Trophoblast cell (in vitro differentiated cells and primary cell): ENCODE measurements at regions not wholly inside any gene's neighbourhood (a gene's known extent, or its start where the extent isn't known, plus 50 kb on each side); places are given as distances from the start of the nearest gene placed in this dataset.
A peak's percentile ranks its signal among the peaks of the same experiment; 100 is the strongest.

Experiments
- DNase-seq, 2 donors: peaks; one replicate each; pipeline ENCODE4 v3.0.0-alpha.2; 2016
- H2AFZ ChIP-seq: 2 replicates; pipeline ENCODE4 v1.6.1; 2013; ENCODE audit warnings: low read length, moderate library complexity, mild to moderate bottlenecking; ENCODE audit not compliant: insufficient read depth, poor library complexity
- H2AK5ac ChIP-seq: 2 replicates; pipeline ENCODE4 v1.6.1; 2013; ENCODE audit warnings: mild to moderate bottlenecking, low read length
- H2BK120ac ChIP-seq: 2 replicates; pipeline ENCODE4 v1.6.1; 2013; ENCODE audit warnings: low read length, mild to moderate bottlenecking, moderate library complexity; ENCODE audit not compliant: insufficient read depth, poor library complexity
- H2BK12ac ChIP-seq: 2 replicates; pipeline ENCODE4 v1.6.1; 2013; ENCODE audit warnings: mild to moderate bottlenecking, low read length, moderate library complexity
- H2BK5ac ChIP-seq: 2 replicates; pipeline ENCODE4 v1.6.1; 2013; ENCODE audit warnings: low read length, low read depth, moderate library complexity, mild to moderate bottlenecking; ENCODE audit not compliant: poor library complexity
- H3K14ac ChIP-seq: 2 replicates; pipeline ENCODE4 v1.6.1; 2013; ENCODE audit warnings: mild to moderate bottlenecking, low read length
- H3K18ac ChIP-seq: 2 replicates; pipeline ENCODE4 v1.6.1; 2013; ENCODE audit warnings: mild to moderate bottlenecking, low read length
- H3K23ac ChIP-seq: 2 replicates; pipeline ENCODE4 v1.6.1; 2013; ENCODE audit warnings: low read length
- H3K27ac ChIP-seq: 2 replicates; pipeline ENCODE4 v1.5.1; 2013; ENCODE audit warnings: low read depth, mild to moderate bottlenecking, inconsistent platforms, low read length, moderate library complexity
- H3K27me3 ChIP-seq: 2 replicates; pipeline ENCODE4 v1.6.1; 2013; ENCODE audit warnings: inconsistent platforms, mild to moderate bottlenecking, low read length, moderate library complexity; ENCODE audit not compliant: insufficient read depth
- H3K36me3 ChIP-seq, 2 experiments: 1 replicate in 1 of 2; 2 replicates in 1 of 2; pipeline ENCODE4 v1.6.1; 2013; ENCODE audit warnings: low read length in 2 of 2, mild to moderate bottlenecking in 2 of 2, moderate library complexity in 1 of 2; ENCODE audit not compliant: insufficient read depth in 2 of 2, control insufficient read depth in 1 of 2
- H3K4ac ChIP-seq: 2 replicates; pipeline ENCODE4 v1.6.1; 2013; ENCODE audit warnings: low read depth, mild to moderate bottlenecking, low read length, moderate library complexity
- H3K4me1 ChIP-seq, 2 experiments: 1 replicate in 1 of 2; 2 replicates in 1 of 2; pipeline ENCODE4 v1.6.1; 2013; ENCODE audit warnings: low read length in 2 of 2, mild to moderate bottlenecking in 2 of 2, moderate library complexity in 1 of 2; ENCODE audit not compliant: insufficient read depth in 2 of 2, control insufficient read depth in 1 of 2
- H3K4me2 ChIP-seq: 2 replicates; pipeline ENCODE4 v1.6.1; 2013; ENCODE audit warnings: inconsistent platforms, mild to moderate bottlenecking, low read length, moderate library complexity
- H3K4me3 ChIP-seq: 2 replicates; pipeline ENCODE4 v1.5.1; 2013; ENCODE audit warnings: mild to moderate bottlenecking, low read depth, low read length, inconsistent platforms
- H3K79me1 ChIP-seq: one replicate; pipeline ENCODE4 v1.6.1; 2013; ENCODE audit warnings: low read length
- H3K79me2 ChIP-seq: 2 replicates; pipeline ENCODE4 v1.6.1; 2013; ENCODE audit warnings: low read length, mild to moderate bottlenecking; ENCODE audit not compliant: control insufficient read depth, insufficient read depth, poor library complexity
- H3K9ac ChIP-seq: 2 replicates; pipeline ENCODE4 v1.6.1; 2013; ENCODE audit warnings: mild to moderate bottlenecking, low read length
- H3K9me3 ChIP-seq: 2 replicates; pipeline ENCODE4 v1.6.1; 2013; ENCODE audit warnings: low read depth, mild to moderate bottlenecking, control low read depth, inconsistent platforms, low read length; ENCODE audit not compliant: insufficient read depth
- H4K12ac ChIP-seq: 2 replicates; pipeline ENCODE4 v1.6.1; 2013; ENCODE audit warnings: low read depth, mild to moderate bottlenecking, low read length, moderate library complexity
- H4K8ac ChIP-seq: 2 replicates; pipeline ENCODE4 v1.6.1; 2013; ENCODE audit warnings: low read depth, mild to moderate bottlenecking, low read length, moderate library complexity
- H4K91ac ChIP-seq: one replicate; pipeline ENCODE4 v1.6.1; 2013; ENCODE audit warnings: low read depth, mild to moderate bottlenecking, low read length, moderate library complexity
- WGBS: extraction: QIAGEN DNeasy Blood & Tissue Kit; methylation state at CpG from one replicate; pipeline ENCODE4 v1.1.7; 2013; ENCODE audit warnings: missing lambda C conversion rate; ENCODE audit not compliant: insufficient read length, insufficient coverage; ENCODE audit errors: extremely low coverage; 5-methylcytosine and 5-hydroxymethylcytosine counted together

DNA sequence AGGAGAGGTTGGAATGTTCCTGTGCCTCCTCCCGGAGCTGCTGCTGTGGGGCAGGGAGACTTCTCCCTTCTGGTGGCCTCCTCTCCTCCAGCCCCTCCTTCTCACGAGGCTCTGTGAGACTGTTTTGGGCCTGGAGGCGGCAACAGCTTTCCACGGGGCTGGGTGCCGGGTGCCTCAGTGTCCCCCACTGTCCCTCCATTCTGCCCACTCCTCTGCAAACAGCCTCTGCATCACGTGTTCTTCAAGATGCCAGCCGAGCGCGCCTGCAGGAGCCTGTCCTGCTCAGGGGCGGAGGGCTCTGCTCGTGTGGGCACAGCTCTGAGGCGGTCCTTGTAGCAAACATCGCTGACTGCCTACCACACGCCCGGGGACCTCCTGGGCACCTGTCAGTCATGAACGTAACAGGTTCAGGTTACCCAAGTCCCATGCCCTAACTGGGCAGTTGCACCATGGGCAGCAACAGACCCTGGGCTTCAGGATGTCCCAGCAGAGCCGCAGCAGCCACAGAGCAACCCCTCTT lies 70.8 kb downstream of the RRM2 start:
- no peak overlapping the region for H4K91ac ChIP-seq
- H3K27me3 ChIP-seq = no peaks in the 10 kb centered on the region
- H3K14ac ChIP-seq = no peak overlapping the region
- H3K4me2 ChIP-seq = no peak overlapping the region
- H2BK120ac ChIP-seq = no peak overlapping the region
- H3K4ac ChIP-seq = no peak overlapping the region
- H2BK12ac ChIP-seq = no peak overlapping the region
- no peak overlapping the region for H4K8ac ChIP-seq
- WGBS = no CpG with 5 or more reads among the region's 17 CpGs
- no peaks in the 10 kb centered on the region for H3K79me1 ChIP-seq
- no peaks in the 10 kb centered on the region for H3K79me2 ChIP-seq
- no peak overlapping the region for H4K12ac ChIP-seq
- no peak overlapping the region for H2AK5ac ChIP-seq
- H3K18ac ChIP-seq = no peak overlapping the region
- H3K9ac ChIP-seq = no peak overlapping the region
- no peaks in the 10 kb centered on the region for H3K36me3 ChIP-seq
- no peak overlapping the region for H3K4me3 ChIP-seq
- H3K23ac ChIP-seq = no peak overlapping the region
- no peak overlapping the region for H3K27ac ChIP-seq
- no peak overlapping the region for H2BK5ac ChIP-seq
- H3K9me3 ChIP-seq = peaks cover 12% of the 10 kb centered on the region
- no peak overlapping the region for H2AFZ ChIP-seq
- H3K4me1 ChIP-seq = no peaks in the 10 kb centered on the region
- DNase-seq = no peak

GRCh38 chr2:10193851-10194820 lies 71.6 kb downstream of the RRM2 start:
- Histone ChIP-seq H3K27me3 (no peaks in the 10 kb centered on the region), H3K79me2 (no peaks in the 10 kb centered on the region), H3K18ac (no peak overlapping the region), H3K27ac (no peak overlapping the region), H4K91ac (no peak overlapping the region), H2BK120ac (no peak overlapping the region), H3K9ac (no peak overlapping the region), H3K14ac (no peak overlapping the region), H2BK12ac (no peak overlapping the region), H4K12ac (no peak overlapping the region), H3K4ac (no peak overlapping the region), H2AK5ac (no peak overlapping the region), H3K23ac (no peak overlapping the region), H2BK5ac (no peak overlapping the region), H3K4me2 (no peak overlapping the region), H3K79me1 (no peaks in the 10 kb centered on the region), H3K4me1 (no peaks in the 10 kb centered on the region), H3K4me3 (no peak overlapping the region), H4K8ac (no peak overlapping the region), H3K36me3 (no peaks in the 10 kb centered on the region), H2AFZ (no peak overlapping the region), H3K9me3 (peaks cover 13% of the 10 kb centered on the region)
- no CpG with 5 or more reads among the region's 27 CpGs for WGBS
- DNase-seq = no peak

DNA sequence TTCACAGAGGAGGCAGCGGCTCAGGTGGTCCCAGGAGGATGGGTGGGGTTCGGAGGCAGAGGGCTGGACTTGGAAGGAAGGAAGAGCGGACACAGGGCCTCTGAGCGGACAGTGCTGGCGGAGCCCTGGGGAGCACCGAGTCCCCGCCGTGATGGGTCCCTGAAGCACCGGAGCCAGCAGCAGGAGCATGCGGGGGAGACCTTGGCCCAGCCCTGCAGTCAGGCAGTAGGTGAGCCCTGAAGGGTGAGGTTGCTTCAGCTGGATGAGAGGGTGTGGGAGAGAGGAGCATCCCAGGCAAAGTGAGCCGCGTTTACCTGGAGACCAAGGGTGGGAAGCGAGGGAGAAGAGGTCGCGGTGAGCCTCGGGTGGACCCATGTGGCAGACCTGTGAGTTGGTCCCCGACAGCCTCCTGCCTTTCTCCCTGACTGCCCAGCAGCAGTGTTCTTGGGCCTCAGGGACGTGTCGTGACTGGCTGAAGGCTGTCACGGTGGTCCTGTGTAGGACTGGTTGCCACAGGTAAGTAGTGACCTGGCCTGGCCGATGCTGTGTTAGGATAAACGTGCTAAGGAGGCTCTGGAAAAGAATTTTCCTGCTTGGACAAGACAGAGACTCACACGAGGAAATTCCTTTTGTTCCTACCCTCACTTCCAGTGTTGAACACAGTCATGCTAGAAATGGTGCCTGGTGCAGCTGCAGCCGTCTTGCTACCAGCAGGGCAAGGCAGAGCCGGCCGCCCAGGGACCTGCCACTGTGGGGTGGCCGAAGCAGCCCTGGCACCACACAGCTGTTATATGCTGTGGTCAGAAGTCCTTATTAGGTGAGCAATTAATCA lies 73.0 kb downstream of the RRM2 start:
- Histone ChIP-seq H3K4me1 (no peaks in the 10 kb centered on the region), H3K4me3 (peak overlapping the region; percentile 46), H4K12ac (no peak overlapping the region), H3K9me3 (peaks cover 7% of the 10 kb centered on the region), H3K27me3 (no peaks in the 10 kb centered on the region), H2BK120ac (no peak overlapping the region), H3K36me3 (no peaks in the 10 kb centered on the region), H2AFZ (no peak overlapping the region), H3K23ac (no peak overlapping the region), H3K18ac (no peak overlapping the region), H3K14ac (no peak overlapping the region), H3K79me2 (no peaks in the 10 kb centered on the region), H3K4ac (no peak overlapping the region), H2BK12ac (no peak overlapping the region), H3K9ac (no peak overlapping the region), H2AK5ac (no peak overlapping the region), H4K91ac (no peak overlapping the region), H3K27ac (no peak overlapping the region), H2BK5ac (no peak overlapping the region), H3K79me1 (no peaks in the 10 kb centered on the region), H4K8ac (no peak overlapping the region), H3K4me2 (no peak overlapping the region)
- WGBS = no CpG with 5 or more reads among the region's 27 CpGs
- DNase-seq = no peak

GRCh38 chr2:10196110-10196892 lies 73.8 kb downstream of the RRM2 start:
- Histone ChIP-seq H3K27me3 (no peaks in the 10 kb centered on the region), H4K8ac (no peak overlapping the region), H2AFZ (no peak overlapping the region), H3K9ac (no peak overlapping the region), H3K9me3 (peaks cover 7% of the 10 kb centered on the region), H3K14ac (no peak overlapping the region), H3K18ac (no peak overlapping the region), H2BK12ac (no peak overlapping the region), H3K4ac (no peak overlapping the region), H3K79me1 (no peaks in the 10 kb centered on the region), H3K79me2 (no peaks in the 10 kb centered on the region), H2BK5ac (no peak overlapping the region), H2BK120ac (no peak overlapping the region), H4K91ac (no peak overlapping the region), H3K4me2 (no peak overlapping the region), H3K27ac (no peak overlapping the region), H3K23ac (no peak overlapping the region), H2AK5ac (no peak overlapping the region), H3K36me3 (no peaks in the 10 kb centered on the region), H4K12ac (no peak overlapping the region), H3K4me3 (no peak overlapping the region), H3K4me1 (no peaks in the 10 kb centered on the region)
- no peak for DNase-seq
- WGBS = no CpG with 5 or more reads among the region's 22 CpGs
